HepG2 (cell line): ENCODE measurements at regions not wholly inside any gene's neighbourhood (a gene's known extent, or its start where the extent isn't known, plus 50 kb on each side); places are given as distances from the start of the nearest gene placed in this dataset.

ENCODE experiments used
- ATAC-seq: fragments of 200-7000 bp; cut with Tn5 transposase; 3 replicates; pipeline ENCODE4 v1.9.1; 2020; ENCODE audit warnings: mild to moderate bottlenecking, moderate library complexity
- BruUV-seq: library from RNA; stranded (reverse); fragments of 400-500 nt; replicated peaks from 2 replicates; lab custom pipeline; 2021; lab: Mats Ljungman, UMichigan
- CTCF ChIA-PET: fragments of 300-600 bp; formaldehyde crosslinking; extraction: SDS; loops from one replicate; lab custom pipeline; 2021; ENCODE audit warnings: low total read pairs, inconsistent platforms, low intra/inter-chr PET ratio; lab: Yijun Ruan, JAX
- POLR2A ChIA-PET: fragments of 350-600 bp; sonication (Branson Sonifier 250); formaldehyde crosslinking; loops from one replicate; lab custom pipeline; 2020; ENCODE audit warnings: antibody characterized with exemption, inconsistent platforms; lab: Yijun Ruan, JAX
- DNase-seq: peaks from one replicate; pipeline ENCODE4 v3.0.0-alpha.2; 2015; ENCODE audit warnings: low spot score
- FAIRE-seq: peaks from 3 replicates; lab custom pipeline; 2011; peaks lifted over from hg19 to GRCh38; lab: Jason Lieb, UNC
- H2AFZ ChIP-seq: one replicate; pipeline ENCODE4 v1.6.1; 2011; ENCODE audit warnings: low read length, inconsistent platforms
- H3K27ac ChIP-seq: fragments of 300-600 bp; 3 replicates; pipeline ENCODE4 v1.8.0; 2011; ENCODE audit warnings: mixed run types, mild to moderate bottlenecking, mixed read lengths, low read length, inconsistent platforms; ENCODE audit not compliant: insufficient read depth; ENCODE audit errors: extremely low read length
- H3K27me3 ChIP-seq, 2 experiments: fragments of 200-600 bp in 1 of 2; 2 replicates in 1 of 2; 3 replicates in 1 of 2; pipeline versions ENCODE4 v1.6.0 to v1.8.0; 2011; ENCODE audit warnings: low read length in 2 of 2, mild to moderate bottlenecking in 2 of 2, moderate library complexity in 2 of 2, inconsistent platforms in 1 of 2; ENCODE audit not compliant: insufficient read depth in 2 of 2, control insufficient read depth in 1 of 2
- H3K36me3 ChIP-seq, 2 experiments: fragments of 200-600 bp in 1 of 2; replicated peaks in 1 of 2; 2 replicates in 1 of 2; 3 replicates in 1 of 2; pipeline versions ENCODE4 v1.5.1 to v1.8.0; 2011; ENCODE audit warnings: low read length in 2 of 2, inconsistent platforms in 1 of 2; ENCODE audit not compliant: insufficient read depth in 2 of 2, control insufficient read depth in 1 of 2
- H3K4me1 ChIP-seq: 2 replicates; pipeline ENCODE4 v1.5.1; 2012; ENCODE audit warnings: low read length, inconsistent platforms; ENCODE audit not compliant: insufficient read depth
- H3K4me2 ChIP-seq: 2 replicates; pipeline ENCODE4 v1.6.0; 2011; ENCODE audit warnings: low read depth, low read length, inconsistent platforms
- H3K4me3 ChIP-seq, 3 experiments: fragments of 200-600 bp in 1 of 3; sonication (generic), shearing (Covaris generic) in 1 of 3; replicated peaks in 1 of 3; 2 replicates each; pipeline ENCODE4 v1.5.1; 2011 to 2016; ENCODE audit warnings: low read length in 3 of 3, inconsistent platforms in 2 of 3, low read depth in 2 of 3, mild to moderate bottlenecking in 2 of 3, control low read depth in 1 of 3, mixed read lengths in 1 of 3; ENCODE audit not compliant: insufficient read depth in 1 of 3
- H3K79me2 ChIP-seq: one replicate; pipeline ENCODE4 v1.6.1; 2011; ENCODE audit warnings: low read length, inconsistent platforms; ENCODE audit not compliant: insufficient read depth
- H3K9ac ChIP-seq: 2 replicates; pipeline ENCODE4 v1.6.0; 2011; ENCODE audit warnings: mild to moderate bottlenecking, low read depth, low read length, inconsistent platforms; ENCODE audit not compliant: insufficient read depth
- H3K9me3 ChIP-seq: 2 replicates; pipeline ENCODE4 v1.5.1; 2012; ENCODE audit warnings: mild to moderate bottlenecking, low read length
- H4K20me1 ChIP-seq: 2 replicates; pipeline ENCODE4 v1.6.0; 2011; ENCODE audit warnings: inconsistent platforms, mild to moderate bottlenecking, low read length, moderate library complexity; ENCODE audit not compliant: insufficient read depth
- BCLAF1 ChIP-seq: fragments of 450-650 bp; IDR thresholded peaks from 2 replicates; pipeline ENCODE4 v1.6.1; 2017; ENCODE audit warnings: mild to moderate bottlenecking
- IKZF5 ChIP-seq: IDR thresholded peaks from 2 replicates; pipeline ENCODE4 v1.6.1; 2018; ENCODE audit warnings: missing genetic modification reagents, mild to moderate bottlenecking, missing compliant biosample characterization
- MAFF ChIP-seq: IDR thresholded peaks from 2 replicates; pipeline ENCODE4 v1.6.1; 2011; ENCODE audit warnings: low read depth, low read length, improper control_type of control experiment
- MAFK ChIP-seq, 2 experiments: IDR thresholded peaks in 1 of 2; conservative IDR thresholded peaks in 1 of 2; 2 replicates each; pipeline ENCODE4 v1.6.1; 2011; ENCODE audit warnings: improper control_type of control experiment in 2 of 2, low read length in 2 of 2
- MZF1 ChIP-seq: sonication (generic); formaldehyde crosslinking; IDR thresholded peaks from 2 replicates; pipeline ENCODE4 v1.8.1; 2023; ENCODE audit warnings: mild to moderate bottlenecking, missing genetic modification reagents, borderline replicate concordance
- POGK ChIP-seq: sonication (generic); formaldehyde crosslinking; conservative IDR thresholded peaks from 2 replicates; pipeline ENCODE4 v1.8.0; 2022; ENCODE audit warnings: mild to moderate bottlenecking, moderate library complexity, missing genetic modification reagents
- SALL2 ChIP-seq: sonication (generic); formaldehyde crosslinking; IDR thresholded peaks from 2 replicates; pipeline ENCODE4 v1.8.1; 2023; ENCODE audit warnings: mild to moderate bottlenecking, missing genetic modification reagents, inconsistent platforms
- ZBTB26 ChIP-seq: IDR thresholded peaks from 2 replicates; pipeline ENCODE4 v1.6.1; 2016; ENCODE audit warnings: missing compliant biosample characterization, missing genetic modification reagents, borderline replicate concordance
- ZNF513 ChIP-seq: sonication (generic); formaldehyde crosslinking; conservative IDR thresholded peaks from 2 replicates; pipeline ENCODE4 v1.5.0; 2020; ENCODE audit warnings: missing genetic modification reagents
- ZNF597 ChIP-seq: sonication (generic); formaldehyde crosslinking; IDR thresholded peaks from 2 replicates; pipeline ENCODE4 v1.5.0; 2020; ENCODE audit warnings: missing genetic modification reagents
- ZNF75D ChIP-seq: sonication (generic); formaldehyde crosslinking; IDR thresholded peaks from 2 replicates; pipeline ENCODE4 v1.8.1; 2023; ENCODE audit warnings: missing genetic modification reagents, mild to moderate bottlenecking, borderline replicate concordance
- WGBS: methylation state at CpG from one replicate; pipeline ENCODE4 v1.1.6; 2017; ENCODE audit warnings: low lambda C conversion rate; 5-methylcytosine and 5-hydroxymethylcytosine counted together
- in situ Hi-C: cut with HindIII; loops from 2 replicates; pipeline ENCODE4 v1.10.0; 2017; ENCODE audit warnings: low pct_unique_long_range_greater_than_20kb; ENCODE audit not compliant: extremely low pct_ligation_motif_present
- intact Hi-C: fragments of 100-400 bp; cut with micrococcal nuclease; formaldehyde crosslinking; loops from one replicate; pipeline ENCODE4 v1.10.0; 2022; ENCODE audit not compliant: unreplicated experiment

- TF ChIP-seq ZNF513 (CRISPR knock-in tag), result no peak
Measured at GRCh38 chr3:182413061-182413460, 380.2 kb upstream of the ATP11B start (continued).

- H3K27me3 ChIP-seq, result no peaks in the 10 kb centered on the region
- WGBS, result 0% methylated on average over 1 of the region's 1 CpG
- H2AFZ ChIP-seq, result no peak overlapping the region
- H3K4me1 ChIP-seq, result no peaks in the 10 kb centered on the region
- ATAC-seq, result no peak
- no peak overlapping the region for H3K4me2 ChIP-seq
- no peaks in the 10 kb centered on the region for H3K9me3 ChIP-seq
- intact Hi-C loops, result no loop called here
- H3K79me2 ChIP-seq, result no peaks in the 10 kb centered on the region
- CTCF ChIA-PET, result no interaction called here
- H3K4me3 ChIP-seq, result no peak overlapping the region
- H3K36me3 ChIP-seq, result no peaks in the 10 kb centered on the region
- H3K9ac ChIP-seq, result no peak overlapping the region
- no peak for FAIRE-seq
- no peak for DNase-seq
- in situ Hi-C loops, result no loop called here
- POLR2A ChIA-PET, result no interaction called here
- no peaks in the 10 kb centered on the region for H4K20me1 ChIP-seq
- H3K27ac ChIP-seq, result no peak overlapping the region
- no TSS peak for BruUV-seq
- TF ChIP-seq ZBTB26 (CRISPR knock-in tag), result no peak
- TF ChIP-seq MZF1, result no peak
- TF ChIP-seq SALL2 (CRISPR knock-in tag), result no peak
- TF ChIP-seq ZNF597, result no peak
- TF ChIP-seq ZNF75D (CRISPR knock-in tag), result no peak
- peak; percentile 63 for TF ChIP-seq MAFF
- no peak for TF ChIP-seq BCLAF1
- TF ChIP-seq MAFK (conservative IDR thresholded peaks at IDR 0.05 in 1 of 2, IDR thresholded peaks at IDR 0.05 in 1 of 2; ENCODE audit: low read length in 2 of 2), result peak; percentile 73 to 80
- TF ChIP-seq IKZF5 (CRISPR knock-in tag), result no peak
- no peak for TF ChIP-seq POGK
Measured at GRCh38 chr3:182413682-182414081, 379.6 kb upstream of the ATP11B start.
